CD8-positive, alpha-beta memory T cell (primary cell): ENCODE measurements at regions not wholly inside any gene's neighbourhood (a gene's known extent, or its start where the extent isn't known, plus 50 kb on each side); places are given as distances from the start of the nearest gene placed in this dataset.

Experiments
- CTCF ChIA-PET: fragments of 350-600 bp; sonication (Branson Sonifier 250); formaldehyde crosslinking; loops from one replicate; lab custom pipeline; 2021; ENCODE audit warnings: antibody characterized with exemption; lab: Charles Lee
- POLR2A ChIA-PET: fragments of 350-600 bp; sonication (Branson Sonifier 250); formaldehyde crosslinking; loops from one replicate; lab custom pipeline; 2021; ENCODE audit warnings: antibody characterized with exemption; lab: Charles Lee
- DNase-seq, 5 donors: peaks; one replicate each; pipeline versions ENCODE4 v3.0.0 to v3.0.0-alpha.2; 2020 to 2022; ENCODE audit warnings: mixed read lengths in 1 of 5
- H3K27ac ChIP-seq: one replicate; pipeline ENCODE4 v1.7.0; 2013; ENCODE audit warnings: low read depth, mild to moderate bottlenecking, low read length, moderate library complexity
- H3K27me3 ChIP-seq: 2 replicates; pipeline ENCODE4 v1.7.0; 2013; ENCODE audit warnings: low read length, mild to moderate bottlenecking; ENCODE audit not compliant: insufficient read depth, poor library complexity, severe bottlenecking
- H3K36me3 ChIP-seq: 2 replicates; pipeline ENCODE4 v1.7.0; 2013; ENCODE audit warnings: mild to moderate bottlenecking, low read length, moderate library complexity; ENCODE audit not compliant: insufficient read depth
- H3K4me1 ChIP-seq: 2 replicates; pipeline ENCODE4 v1.7.0; 2013; ENCODE audit warnings: mild to moderate bottlenecking, low read length, moderate library complexity; ENCODE audit not compliant: insufficient read depth
- H3K4me3 ChIP-seq: 2 replicates; pipeline ENCODE4 v1.7.0; 2013; ENCODE audit warnings: mild to moderate bottlenecking, low read length
- H3K9me3 ChIP-seq: 2 replicates; pipeline ENCODE4 v1.7.0; 2013; ENCODE audit warnings: mild to moderate bottlenecking, low read length
- H3K27ac Mint-ChIP-seq, 8 donors: one replicate each; pipeline ENCODE4 v1.8.0; 2020 to 2021; ENCODE audit warnings: mixed read lengths in 8 of 8, mild to moderate bottlenecking in 6 of 8, inconsistent platforms in 3 of 8, moderate library complexity in 3 of 8
- H3K27me3 Mint-ChIP-seq, 2 donors: one replicate each; pipeline ENCODE4 v1.8.0; 2020 to 2021; ENCODE audit warnings: mixed read lengths in 2 of 2, mild to moderate bottlenecking in 1 of 2, moderate library complexity in 1 of 2
- H3K36me3 Mint-ChIP-seq, 3 donors: one replicate each; pipeline ENCODE4 v1.8.0; 2020 to 2021; ENCODE audit warnings: mixed read lengths in 3 of 3, inconsistent platforms in 1 of 3, mild to moderate bottlenecking in 1 of 3
- H3K4me1 Mint-ChIP-seq, 3 donors: one replicate each; pipeline ENCODE4 v1.8.0; 2020 to 2021; ENCODE audit warnings: mixed read lengths in 3 of 3, inconsistent platforms in 1 of 3, mild to moderate bottlenecking in 1 of 3
- H3K4me3 Mint-ChIP-seq, 7 donors: one replicate each; pipeline ENCODE4 v1.8.0; 2020 to 2021; ENCODE audit warnings: mixed read lengths in 7 of 7, mild to moderate bottlenecking in 6 of 7, moderate library complexity in 4 of 7, inconsistent platforms in 2 of 7
- H3K9me3 Mint-ChIP-seq, 5 donors: one replicate each; pipeline ENCODE4 v1.8.0; 2020 to 2022; ENCODE audit warnings: mixed read lengths in 5 of 5, mild to moderate bottlenecking in 3 of 5, moderate library complexity in 2 of 5, inconsistent platforms in 1 of 5

DNA sequence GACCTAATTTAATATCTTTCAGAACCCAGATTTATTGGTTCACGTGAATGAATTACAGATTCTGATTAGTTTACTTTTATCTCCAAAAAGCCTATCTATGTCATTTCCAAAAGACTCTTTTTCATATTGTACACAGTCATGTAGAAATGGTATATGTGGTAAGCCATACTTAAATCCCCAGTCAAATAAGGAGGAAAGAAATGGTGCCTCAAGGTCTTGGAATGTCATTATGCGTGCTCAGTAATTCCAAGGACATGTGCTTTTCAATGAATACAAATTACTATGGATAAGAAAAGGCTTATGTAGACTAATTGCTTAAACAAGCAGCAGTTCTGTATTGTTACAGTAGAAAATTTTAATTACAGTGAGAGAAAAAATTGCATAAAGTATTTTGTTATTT lies 64.1 kb upstream of the TYRP1 start:
- no peak overlapping the region for H3K4me3 ChIP-seq
- H3K27me3 ChIP-seq: no peaks in the 10 kb centered on the region
- CTCF ChIA-PET: no interaction called here
- Mint-ChIP-seq H3K4me3 (no peak overlapping the region), H3K27ac (no peak overlapping the region), H3K4me1 (no peaks in the 10 kb centered on the region), H3K9me3 (peaks cover 2 to 40% (median 34%) of the 10 kb centered on the region in 5 donors), H3K36me3 (no peaks in the 10 kb centered on the region), H3K27me3 (no peaks in the 10 kb centered on the region)
- H3K27ac ChIP-seq: no peak overlapping the region
- POLR2A ChIA-PET: no interaction called here
- peaks cover 6% of the 10 kb centered on the region for H3K9me3 ChIP-seq
- no peaks in the 10 kb centered on the region for H3K4me1 ChIP-seq
- H3K36me3 ChIP-seq: no peaks in the 10 kb centered on the region
- no peak for DNase-seq

DNA sequence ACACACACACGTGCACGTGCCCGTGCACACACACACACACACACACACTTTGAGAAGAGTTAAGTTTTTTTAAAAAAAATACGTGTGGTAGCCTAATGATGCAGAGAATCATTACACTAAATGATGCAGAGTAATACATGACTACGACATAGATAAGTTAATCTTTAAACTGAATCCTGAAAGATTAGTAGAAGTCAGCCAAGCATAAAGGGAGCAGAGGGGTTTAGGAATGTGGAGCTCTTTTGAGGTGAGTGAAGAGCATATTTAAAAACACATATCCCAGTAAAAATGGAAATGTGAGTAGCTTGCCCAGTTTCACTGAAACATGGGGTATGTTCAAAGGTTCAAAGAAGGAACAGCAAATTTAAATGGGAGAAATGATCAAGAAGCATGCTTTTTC lies 61.3 kb upstream of the TYRP1 start:
- DNase-seq: no peak
- Mint-ChIP-seq H3K27ac (no peak overlapping the region), H3K4me1 (no peaks in the 10 kb centered on the region), H3K36me3 (no peaks in the 10 kb centered on the region), H3K4me3 (no peak overlapping the region), H3K9me3 (peaks cover 5 to 38% (median 31%) of the 10 kb centered on the region in 5 donors), H3K27me3 (no peaks in the 10 kb centered on the region)
- no peaks in the 10 kb centered on the region for H3K9me3 ChIP-seq
- no peaks in the 10 kb centered on the region for H3K4me1 ChIP-seq
- H3K27ac ChIP-seq: no peak overlapping the region
- CTCF ChIA-PET: no interaction called here
- H3K36me3 ChIP-seq: no peaks in the 10 kb centered on the region
- H3K27me3 ChIP-seq: no peaks in the 10 kb centered on the region
- H3K4me3 ChIP-seq: no peak overlapping the region
- POLR2A ChIA-PET: no interaction called here

DNA sequence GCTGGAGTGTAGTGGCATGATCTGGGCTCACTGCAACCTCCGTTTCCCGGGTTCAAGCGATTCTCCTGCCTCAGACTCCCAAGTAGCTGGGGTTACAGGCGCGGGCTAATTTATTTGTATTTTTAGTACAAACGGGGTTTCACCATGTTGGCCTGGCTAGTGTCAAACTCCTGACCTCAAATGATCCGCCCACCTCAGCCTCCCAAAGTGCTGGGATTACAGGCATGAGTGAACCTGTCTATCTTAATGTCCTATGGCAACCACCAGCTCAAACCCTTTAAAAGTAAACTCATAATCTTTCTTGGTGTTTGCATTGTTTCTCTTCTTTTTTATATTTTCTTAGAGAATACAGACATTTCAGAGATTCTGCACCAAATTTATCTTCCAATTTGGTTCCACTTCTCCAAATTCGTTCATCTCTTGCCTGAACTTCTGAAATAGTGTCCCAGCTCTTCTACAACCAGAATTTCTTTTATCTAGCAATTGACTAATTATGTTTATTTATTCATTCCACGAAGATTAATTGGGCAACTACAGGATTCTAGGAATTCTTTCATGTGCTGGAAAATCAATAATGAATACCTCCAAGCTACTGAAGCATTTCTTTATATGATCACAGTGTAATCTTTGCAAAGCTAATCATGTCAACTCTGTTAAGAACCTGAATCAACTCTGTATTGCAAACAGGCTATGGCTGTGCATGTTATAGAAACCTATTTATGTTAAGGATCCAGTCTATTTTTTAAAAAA lies 60.0 kb upstream of the TYRP1 start:
- Mint-ChIP-seq H3K27ac (no peak overlapping the region), H3K27me3 (no peaks in the 10 kb centered on the region), H3K9me3 (peaks cover 3 to 38% (median 27%) of the 10 kb centered on the region in 5 donors), H3K4me1 (no peaks in the 10 kb centered on the region), H3K4me3 (no peak overlapping the region), H3K36me3 (no peaks in the 10 kb centered on the region)
- POLR2A ChIA-PET: no interaction called here
- Histone ChIP-seq H3K9me3 (no peaks in the 10 kb centered on the region), H3K27ac (no peak overlapping the region), H3K4me3 (no peak overlapping the region), H3K36me3 (no peaks in the 10 kb centered on the region), H3K4me1 (no peaks in the 10 kb centered on the region), H3K27me3 (no peaks in the 10 kb centered on the region)
- CTCF ChIA-PET: no interaction called here
- no peak for DNase-seq

DNA sequence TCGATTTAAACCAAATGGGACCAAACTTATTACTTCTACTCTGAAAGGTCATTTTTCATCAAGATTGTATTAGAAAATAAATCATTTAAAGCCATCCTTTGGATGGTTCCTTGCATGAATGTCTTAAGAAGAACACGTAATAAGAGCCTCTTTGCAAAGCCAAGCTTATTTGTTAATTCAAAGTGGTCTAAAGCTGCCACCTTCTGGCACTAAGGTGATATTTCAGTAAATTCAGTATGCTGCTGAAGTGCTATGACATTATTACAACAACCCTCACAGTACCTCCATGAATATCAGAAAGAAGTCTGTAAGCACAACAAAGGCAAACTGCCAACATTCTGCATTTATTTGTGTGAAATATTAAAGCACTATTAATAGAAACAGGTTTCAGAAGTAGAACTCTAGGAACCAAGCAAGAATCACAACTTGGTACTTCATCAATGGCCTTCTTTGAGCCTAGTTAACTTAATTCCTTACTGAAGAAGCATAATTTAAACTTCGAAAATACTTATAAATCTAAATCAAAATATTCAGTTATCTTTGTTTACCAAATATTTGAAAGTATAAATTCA lies 53.1 kb upstream of the TYRP1 start:
- Mint-ChIP-seq H3K9me3 (peaks cover 2 to 24% (median 13%) of the 10 kb centered on the region in 5 donors), H3K4me3 (no peak overlapping the region), H3K4me1 (no peaks in the 10 kb centered on the region), H3K27ac (no peak overlapping the region), H3K36me3 (no peaks in the 10 kb centered on the region), H3K27me3 (no peaks in the 10 kb centered on the region)
- ChIA-PET CTCF (interaction anchor here (0.9 kb wide), 1 partner anchor 21 kb away, joined by 3 read pairs; no protein-coding TSS in a partner anchor), POLR2A (no interaction called here)
- DNase-seq: no peak
- Histone ChIP-seq H3K4me1 (no peaks in the 10 kb centered on the region), H3K27ac (no peak overlapping the region), H3K36me3 (no peaks in the 10 kb centered on the region), H3K4me3 (no peak overlapping the region), H3K9me3 (no peaks in the 10 kb centered on the region), H3K27me3 (no peaks in the 10 kb centered on the region)

DNA sequence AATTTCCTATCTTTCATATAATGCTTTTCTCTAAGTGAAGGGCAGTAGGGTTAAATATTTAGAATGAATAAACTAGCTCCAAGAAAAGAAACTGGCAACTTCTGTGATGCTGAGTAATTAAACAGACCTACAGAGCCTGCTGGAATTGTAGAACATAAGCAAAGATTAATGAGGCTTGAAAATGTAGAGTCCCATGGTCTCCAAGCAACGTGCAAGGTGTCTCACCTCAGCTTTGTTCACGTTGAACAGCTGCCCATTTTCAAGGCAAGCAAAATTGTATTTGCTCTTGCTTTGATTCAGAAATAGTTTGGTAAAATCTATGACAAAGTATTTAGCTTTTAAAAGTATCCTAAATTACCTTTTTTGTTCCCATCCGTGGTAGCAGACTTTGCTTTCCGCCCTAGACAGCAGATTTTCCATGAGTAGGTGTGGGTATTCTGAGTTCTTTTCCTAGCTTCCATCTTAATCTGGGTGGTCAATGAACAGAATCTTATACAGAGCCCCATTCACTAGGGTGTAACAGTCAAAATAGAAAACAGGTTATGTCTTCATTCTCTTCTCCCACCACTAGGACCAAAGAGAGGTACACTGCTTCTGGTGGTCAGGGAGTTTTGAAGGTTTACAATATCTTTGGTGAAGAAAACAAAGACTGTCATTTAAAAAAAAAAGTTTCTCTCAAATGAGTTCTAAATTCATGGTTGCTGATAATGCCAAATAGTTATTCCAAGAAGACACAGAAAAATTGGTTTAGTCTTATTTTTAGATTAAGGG lies 52.1 kb upstream of the TYRP1 start:
- no peak overlapping the region for H3K4me3 ChIP-seq
- H3K36me3 ChIP-seq: no peaks in the 10 kb centered on the region
- Mint-ChIP-seq H3K27ac (no peak overlapping the region), H3K4me1 (no peaks in the 10 kb centered on the region), H3K36me3 (no peaks in the 10 kb centered on the region), H3K27me3 (no peaks in the 10 kb centered on the region), H3K9me3 (peaks cover 2 to 31% (median 13%) of the 10 kb centered on the region in 5 donors), H3K4me3 (no peak overlapping the region)
- POLR2A ChIA-PET: no interaction called here
- H3K27me3 ChIP-seq: no peaks in the 10 kb centered on the region
- no peak overlapping the region for H3K27ac ChIP-seq
- no peaks in the 10 kb centered on the region for H3K4me1 ChIP-seq
- no peak for DNase-seq
- CTCF ChIA-PET: interaction anchor here (0.9 kb wide), 1 partner anchor 22 kb away, joined by 3 read pairs; no protein-coding TSS in a partner anchor
- H3K9me3 ChIP-seq: no peaks in the 10 kb centered on the region
